ENCODE measurements at regions not wholly inside any gene's neighbourhood (a gene's known extent, or its start where the extent isn't known, plus 50 kb on each side); places are given as distances from the start of the nearest gene placed in this dataset.
A peak's percentile ranks its signal among the peaks of the same experiment; 100 is the strongest.

GRCh38 chr10:33547976-33548375 is 213.5 kb upstream of the NRP1 start:
- TF ChIP-seq EZH2 (IDR thresholded peaks at IDR 0.05; ENCODE audit: low read length, missing control alignments) (no peak), CTCF (conservative IDR thresholded peaks at IDR 0.05 in 1 of 2, IDR thresholded peaks at IDR 0.05 in 1 of 2; ENCODE audit: low read depth in 1 of 2, low read length in 2 of 2) (no peak)
- no peaks in the 10 kb centered on the region for H3K27me3 ChIP-seq (ENCODE audit: control insufficient read depth, insufficient read depth, low read length)
- DNase-seq (ENCODE audit: low read depth in 2 of 2): no peak
- no peak overlapping the region for H3K27ac ChIP-seq (ENCODE audit: insufficient read depth, low read length)
- no peaks in the 10 kb centered on the region for H4K20me1 ChIP-seq (ENCODE audit: control insufficient read depth, extremely low read depth, insufficient read depth, low read length)
- no peaks in the 10 kb centered on the region for H3K9me3 ChIP-seq (ENCODE audit: control insufficient read depth, insufficient read depth, low read depth, low read length)
- no peak overlapping the region for H3K9ac ChIP-seq (ENCODE audit: insufficient read depth, low read length)
- H3K79me2 ChIP-seq (ENCODE audit: control insufficient read depth, insufficient read depth, low read length): no peaks in the 10 kb centered on the region
- no peak overlapping the region for H2AFZ ChIP-seq (ENCODE audit: low read length)
- H3K36me3 ChIP-seq (ENCODE audit: control insufficient read depth, insufficient read depth, low read length): no peaks in the 10 kb centered on the region
- no peak overlapping the region for H3K4me3 ChIP-seq (replicated peaks in 1 of 4; ENCODE audit: control extremely low read depth in 1 of 4, insufficient read depth in 1 of 4, low read depth in 3 of 4, low read length in 4 of 4)
- no peak overlapping the region for H3K4me2 ChIP-seq (ENCODE audit: extremely low read depth, insufficient read depth, low read length)
- H3K4me1 ChIP-seq (ENCODE audit: control insufficient read depth, extremely low read depth, insufficient read depth, low read length): no peaks in the 10 kb centered on the region

DNA sequence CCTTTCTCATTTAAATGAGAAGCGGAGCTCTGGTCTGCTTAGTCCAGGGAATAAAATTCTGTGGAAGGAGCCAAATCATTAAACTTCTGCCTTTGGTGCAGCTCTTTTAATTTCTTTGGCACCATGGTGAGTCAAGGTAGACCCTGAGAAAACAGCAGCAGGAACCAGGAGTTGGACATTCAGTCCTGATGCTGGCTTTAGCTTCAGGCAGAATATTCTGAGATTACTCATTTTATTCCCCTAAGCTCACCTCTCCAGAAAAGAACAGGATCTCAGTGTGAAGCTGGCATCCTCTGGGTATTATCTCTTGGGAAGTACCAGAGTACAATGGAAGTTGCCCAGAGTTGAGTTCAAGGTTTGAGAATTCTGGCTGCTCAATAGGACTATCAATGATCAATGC is 211.6 kb upstream of the NRP1 start:
- Histone ChIP-seq H3K4me1 (ENCODE audit: control insufficient read depth, extremely low read depth, insufficient read depth, low read length) (no peaks in the 10 kb centered on the region), H3K27me3 (ENCODE audit: control insufficient read depth, insufficient read depth, low read length) (no peaks in the 10 kb centered on the region), H3K9ac (ENCODE audit: insufficient read depth, low read length) (no peak overlapping the region), H3K4me2 (ENCODE audit: extremely low read depth, insufficient read depth, low read length) (no peak overlapping the region), H3K4me3 (replicated peaks in 1 of 4; ENCODE audit: control extremely low read depth in 1 of 4, insufficient read depth in 1 of 4, low read depth in 3 of 4, low read length in 4 of 4) (no peak overlapping the region), H3K36me3 (ENCODE audit: control insufficient read depth, insufficient read depth, low read length) (no peaks in the 10 kb centered on the region), H3K9me3 (ENCODE audit: control insufficient read depth, insufficient read depth, low read depth, low read length) (no peaks in the 10 kb centered on the region), H4K20me1 (ENCODE audit: control insufficient read depth, extremely low read depth, insufficient read depth, low read length) (no peaks in the 10 kb centered on the region), H3K27ac (ENCODE audit: insufficient read depth, low read length) (no peak overlapping the region), H3K79me2 (ENCODE audit: control insufficient read depth, insufficient read depth, low read length) (no peaks in the 10 kb centered on the region), H2AFZ (ENCODE audit: low read length) (no peak overlapping the region)
- DNase-seq (ENCODE audit: low read depth in 2 of 2): no peak
- TF ChIP-seq EZH2 (IDR thresholded peaks at IDR 0.05; ENCODE audit: low read length, missing control alignments) (no peak), CTCF (conservative IDR thresholded peaks at IDR 0.05 in 1 of 2, IDR thresholded peaks at IDR 0.05 in 1 of 2; ENCODE audit: low read depth in 1 of 2, low read length in 2 of 2) (no peak)

DNA sequence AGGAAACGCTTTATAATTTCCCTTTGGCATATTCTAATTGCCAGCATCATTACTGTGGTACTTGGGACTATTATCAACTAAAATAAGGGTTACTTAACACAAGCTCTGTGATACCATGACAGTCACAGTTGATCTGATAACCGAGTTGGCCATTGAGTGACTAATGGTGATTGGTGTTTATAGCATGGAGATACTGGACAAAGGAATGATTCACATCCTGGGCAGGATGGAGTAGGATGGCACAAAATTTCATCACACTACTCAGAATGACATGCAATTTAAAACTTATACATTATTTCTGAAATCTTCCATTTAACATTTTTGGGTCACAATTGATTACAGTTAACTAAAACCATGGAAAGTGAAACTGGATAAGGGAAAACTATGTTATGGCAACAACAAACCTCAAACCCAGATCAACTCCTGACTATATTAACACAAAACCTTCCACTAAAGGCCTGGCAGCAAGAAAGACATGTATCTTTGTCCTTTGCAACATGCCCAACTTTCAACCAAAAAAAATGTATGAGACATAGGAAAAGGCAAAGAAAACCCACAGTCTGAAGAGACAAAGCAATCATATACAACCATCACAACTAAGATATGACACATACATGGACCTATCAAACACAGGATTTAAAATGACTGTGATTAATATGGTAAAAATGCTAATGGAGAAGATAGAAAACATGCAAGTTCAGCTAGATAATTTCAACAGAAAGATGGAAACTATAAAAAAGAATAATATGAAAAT is 208.5 kb upstream of the NRP1 start:
- DNase-seq (ENCODE audit: low read depth in 2 of 2): peak; percentile 31 to 44
- Histone ChIP-seq H3K9me3 (ENCODE audit: control insufficient read depth, insufficient read depth, low read depth, low read length) (no peaks in the 10 kb centered on the region), H3K36me3 (ENCODE audit: control insufficient read depth, insufficient read depth, low read length) (no peaks in the 10 kb centered on the region), H3K9ac (ENCODE audit: insufficient read depth, low read length) (no peak overlapping the region), H3K4me2 (ENCODE audit: extremely low read depth, insufficient read depth, low read length) (no peak overlapping the region), H4K20me1 (ENCODE audit: control insufficient read depth, extremely low read depth, insufficient read depth, low read length) (no peaks in the 10 kb centered on the region), H3K4me1 (ENCODE audit: control insufficient read depth, extremely low read depth, insufficient read depth, low read length) (no peaks in the 10 kb centered on the region), H3K4me3 (replicated peaks in 1 of 4; ENCODE audit: control extremely low read depth in 1 of 4, insufficient read depth in 1 of 4, low read depth in 3 of 4, low read length in 4 of 4) (no peak overlapping the region), H3K79me2 (ENCODE audit: control insufficient read depth, insufficient read depth, low read length) (no peaks in the 10 kb centered on the region), H2AFZ (ENCODE audit: low read length) (no peak overlapping the region), H3K27ac (ENCODE audit: insufficient read depth, low read length) (no peak overlapping the region), H3K27me3 (ENCODE audit: control insufficient read depth, insufficient read depth, low read length) (no peaks in the 10 kb centered on the region)
- TF ChIP-seq CTCF (conservative IDR thresholded peaks at IDR 0.05 in 1 of 2, IDR thresholded peaks at IDR 0.05 in 1 of 2; ENCODE audit: low read depth in 1 of 2, low read length in 2 of 2) (no peak), EZH2 (IDR thresholded peaks at IDR 0.05; ENCODE audit: low read length, missing control alignments) (no peak)
